Heart left ventricle (tissue), 16 donors: ENCODE measurements at regions not wholly inside any gene's neighbourhood (a gene's known extent, or its start where the extent isn't known, plus 50 kb on each side); places are given as distances from the start of the nearest gene placed in this dataset.

ENCODE experiments used
- ATAC-seq, 4 donors: fragments of 200-7000 bp; cut with Tn5 transposase; one replicate each; pipeline ENCODE4 v1.9.1; 2020 to 2022; ENCODE audit warnings: moderate library complexity in 4 of 4, mild to moderate bottlenecking in 3 of 4, moderate number of reproducible peaks in 1 of 4
- DNase-seq, 5 donors: peaks; one replicate each; pipeline ENCODE4 v3.0.0-alpha.2; 2020
- H3K27ac ChIP-seq, 12 donors: fragments of 200-600 bp; sonication (generic) in 4 of 12; one replicate each; pipeline versions ENCODE4 v1.5.0 to v1.8.0; 2016 to 2022; ENCODE audit warnings: mild to moderate bottlenecking in 2 of 12
- H3K27me3 ChIP-seq, 9 donors: fragments of 200-600 bp; sonication (generic) in 2 of 9; one replicate each; pipeline versions ENCODE4 v1.5.1 to v1.8.0; 2016 to 2022; ENCODE audit warnings: mild to moderate bottlenecking in 3 of 9
- H3K36me3 ChIP-seq, 9 donors: fragments of 200-600 bp; sonication (generic) in 2 of 9; one replicate each; pipeline versions ENCODE4 v1.5.0 to v1.8.0; 2018 to 2022; ENCODE audit warnings: mild to moderate bottlenecking in 2 of 9
- H3K4me1 ChIP-seq, 12 donors: fragments of 200-600 bp; sonication (generic) in 4 of 12; one replicate each; pipeline versions ENCODE4 v1.5.0 to v1.8.0; 2016 to 2022; ENCODE audit warnings: mild to moderate bottlenecking in 3 of 12
- H3K4me3 ChIP-seq, 12 donors: fragments of 200-600 bp; sonication (generic) in 4 of 12; one replicate each; pipeline versions ENCODE4 v1.5.0 to v1.8.0; 2017 to 2022; ENCODE audit warnings: mild to moderate bottlenecking in 9 of 12, moderate library complexity in 4 of 12
- H3K9me3 ChIP-seq, 12 donors: fragments of 200-600 bp; sonication (generic) in 4 of 12; one replicate each; pipeline versions ENCODE4 v1.5.0 to v1.8.0; 2016 to 2022; ENCODE audit warnings: mild to moderate bottlenecking in 1 of 12
- CTCF ChIP-seq, 12 donors: fragments of 200-600 bp; sonication (generic) in 4 of 12; IDR thresholded peaks; one replicate each; pipeline versions ENCODE4 v1.5.0 to v1.8.0; 2018 to 2022; ENCODE audit warnings: antibody characterized with exemption in 12 of 12, mild to moderate bottlenecking in 5 of 12
- POLR2A ChIP-seq, 2 donors: fragments of 450-650 bp; IDR thresholded peaks; one replicate each; pipeline ENCODE4 v1.6.1; 2017; ENCODE audit warnings: antibody characterized with exemption in 2 of 2, mild to moderate bottlenecking in 2 of 2, moderate library complexity in 2 of 2
- WGBS, 4 donors: extraction: QIAGEN DNeasy Blood & Tissue Kit in 2 of 4; methylation state at CpG; one replicate each; pipeline versions ENCODE4 v1.1.5 to v1.1.7; 2013 to 2018; 5-methylcytosine and 5-hydroxymethylcytosine counted together
- intact Hi-C, 10 donors: fragments of 100-400 bp; cut with DNase I; formaldehyde crosslinking; loops; one replicate each; pipeline versions ENCODE4 v1.11.1 to v1.14.2; 2022
- donor health status: ischemic (EF 13 %, LVEDD 7.1; RV severe dilation, severe dysfunction).
- donor health status: healthy with polysubstance abuse.
- donor health status: DM: no; HTN: yes; CAD: no.
- donor health status: DM: no; HTN: no; CAD: no.
- donor health status: ischemic (EF 25% LVEDD 6.9; RV normal size, moderate dysfunction).
- donor health status: ischemic (EF 25% LVEDD 5.7; RV mildly dilated, moderate dysfunction).
- donor health status: healthy.
- donor health status: DM: yes; HTN: yes; CAD: no.
- donor health status: ischemic (EF 35%, LVEDD 5.7; RV mildly dilated, moderate dysfunction).
- donor health status: nonischemic (EF 11% LVEDD 7.7; RV severe dilation, severe dysfunction).
- donor health status: DM: yes; HTN: yes; CAD: no.
- donor health status: PGD.
- donor health status: ischemic (EF 29% LVEDD 5.4; RV normal size, mild dysfunction).
- donor health status: nonischemic (EF 23%, LVEDD 6.1; RV moderate dilation, normal function).

- intact Hi-C loops, result no loop called here
- ATAC-seq, result no peak
Measured at GRCh38 chr20:24732076-24732475, 217.0 kb upstream of the CST7 start.

GRCh38 chr20:24732599-24732998, 216.5 kb upstream of the CST7 start:
- no peak overlapping the region for H3K4me3 ChIP-seq
- ATAC-seq (no peak), DNase-seq (no peak)
- H3K9me3 ChIP-seq, result no peaks in the 10 kb centered on the region
- no peaks in the 10 kb centered on the region for H3K36me3 ChIP-seq
- no peaks in the 10 kb centered on the region for H3K4me1 ChIP-seq
- TF ChIP-seq POLR2A (IDR thresholded peaks at IDR 0.05), result no peak
- no peak for TF ChIP-seq CTCF (IDR thresholded peaks at IDR 0.05)
- 82 to 97% (median 91%) methylated on average over 4 of the region's 4 CpGs for WGBS, 4 donors
- intact Hi-C loops, result no loop called here
- no peaks in the 10 kb centered on the region for H3K27me3 ChIP-seq
- H3K27ac ChIP-seq, result no peak overlapping the region

More at GRCh38 chr20:24732076-24732475, 217.0 kb upstream of the CST7 start:
- DNase-seq, result no peak
- Histone ChIP-seq H3K27ac (no peak overlapping the region), H3K9me3 (no peaks in the 10 kb centered on the region), H3K36me3 (no peaks in the 10 kb centered on the region), H3K4me1 (no peaks in the 10 kb centered on the region), H3K27me3 (no peaks in the 10 kb centered on the region), H3K4me3 (no peak overlapping the region)
- TF ChIP-seq CTCF (IDR thresholded peaks at IDR 0.05), result no peak
- TF ChIP-seq POLR2A (IDR thresholded peaks at IDR 0.05), result no peak
- WGBS, 4 donors, result 59 to 76% (median 66%) methylated on average over 5 of the region's 5 CpGs

- intact Hi-C loops, result no loop called here
- Histone ChIP-seq H3K4me3 (no peak overlapping the region), H3K4me1 (no peaks in the 10 kb centered on the region), H3K9me3 (no peaks in the 10 kb centered on the region), H3K27ac (no peak overlapping the region), H3K27me3 (no peaks in the 10 kb centered on the region), H3K36me3 (no peaks in the 10 kb centered on the region)
- DNase-seq (no peak), ATAC-seq (no peak)
- WGBS, 4 donors, result 75 to 88% (median 84%) methylated on average over 1 of the region's 1 CpG
- TF ChIP-seq POLR2A (IDR thresholded peaks at IDR 0.05) (no peak), CTCF (IDR thresholded peaks at IDR 0.05) (no peak)
Measured at GRCh38 chr20:24733416-24733815, 215.7 kb upstream of the CST7 start.

- intact Hi-C loops, result no loop called here
- ATAC-seq, result no peak
- TF ChIP-seq CTCF (IDR thresholded peaks at IDR 0.05) (no peak), POLR2A (IDR thresholded peaks at IDR 0.05) (no peak)
- H3K27me3 ChIP-seq, result no peaks in the 10 kb centered on the region
- DNase-seq, result no peak
- no peak overlapping the region for H3K27ac ChIP-seq
- no peaks in the 10 kb centered on the region for H3K36me3 ChIP-seq
- H3K9me3 ChIP-seq, result no peaks in the 10 kb centered on the region
- H3K4me3 ChIP-seq, result no peak overlapping the region
- H3K4me1 ChIP-seq, result peaks cover 0 to 2% (median 0%) of the 10 kb centered on the region in 12 donors
- 91 to 100% (median 92%) methylated on average over 2 to 10 of the region's 10 CpGs for WGBS, 4 donors
Measured at GRCh38 chr20:24734139-24734538, 214.9 kb upstream of the CST7 start.
